T-cell (primary cell): ENCODE measurements at regions not wholly inside any gene's neighbourhood (a gene's known extent, or its start where the extent isn't known, plus 50 kb on each side); places are given as distances from the start of the nearest gene placed in this dataset.

ENCODE experiments used
- ATAC-seq, 4 experiments: fragments of 200-7000 bp in 3 of 4; fragments of 150-1000 bp in 1 of 4; cut with Tn5 transposase; replicated peaks in 1 of 4; 1 replicate in 3 of 4; 2 replicates in 1 of 4; pipeline ENCODE4 v1.10.0; 2021; ENCODE audit warnings: moderate library complexity in 3 of 4, mild to moderate bottlenecking in 2 of 4, moderate number of reproducible peaks in 1 of 4
- CTCF ChIA-PET, 2 donors: fragments of 300-600 bp; sonication (Branson Sonifier 250); formaldehyde crosslinking; loops; one replicate each; lab custom pipeline; 2022; ENCODE audit warnings: antibody characterized with exemption in 2 of 2; lab: Charles Lee
- POLR2A ChIA-PET, 2 donors: fragments of 300-600 bp; sonication (Branson Sonifier 250); formaldehyde crosslinking; loops; one replicate each; lab custom pipeline; 2022; ENCODE audit warnings: antibody characterized with exemption in 2 of 2; lab: Charles Lee
- DNase-seq, 35 experiments: peaks; one replicate each; pipeline versions ENCODE4 v3.0.0 to v3.0.0-alpha.2; 2013 to 2023
- H3K27ac ChIP-seq: one replicate; pipeline ENCODE4 v1.5.1; 2013; ENCODE audit warnings: low read length
- H3K27me3 ChIP-seq, 2 experiments: replicated peaks in 1 of 2; 1 replicate in 1 of 2; 2 replicates in 1 of 2; pipeline versions ENCODE4 v1.6.1 to v1.7.0; 2013; ENCODE audit warnings: low read length in 1 of 2, mixed read lengths in 1 of 2; ENCODE audit not compliant: control insufficient read depth in 2 of 2, insufficient read depth in 2 of 2; ENCODE audit errors: extremely low read depth in 1 of 2
- H3K36me3 ChIP-seq, 2 donors: 1 replicate in 1 of 2; 2 replicates in 1 of 2; pipeline versions ENCODE4 v1.6.1 to v1.7.0; 2013; ENCODE audit warnings: low read length in 1 of 2; ENCODE audit not compliant: control insufficient read depth in 2 of 2, insufficient read depth in 1 of 2; ENCODE audit errors: extremely low read depth in 1 of 2
- H3K4me1 ChIP-seq, 2 experiments: 1 replicate in 1 of 2; 2 replicates in 1 of 2; pipeline versions ENCODE4 v1.6.1 to v1.7.0; 2013; ENCODE audit warnings: low read length in 2 of 2, mixed read lengths in 1 of 2; ENCODE audit not compliant: insufficient read depth in 2 of 2, control insufficient read depth in 1 of 2; ENCODE audit errors: extremely low read depth in 1 of 2
- H3K4me3 ChIP-seq, 2 donors: 1 replicate in 1 of 2; 2 replicates in 1 of 2; pipeline versions ENCODE4 v1.5.1 to v1.7.0; 2013; ENCODE audit warnings: mild to moderate bottlenecking in 2 of 2, low read length in 1 of 2, moderate library complexity in 1 of 2; ENCODE audit not compliant: control insufficient read depth in 1 of 2; ENCODE audit errors: extremely low read depth in 1 of 2
- H3K9me3 ChIP-seq: 2 replicates; pipeline ENCODE4 v1.7.0; 2013
- H3K27ac Mint-ChIP-seq, 2 donors: one replicate each; pipeline ENCODE4 v1.8.0; 2020 to 2021; ENCODE audit warnings: mild to moderate bottlenecking in 2 of 2, mixed read lengths in 2 of 2
- H3K27me3 Mint-ChIP-seq, 2 donors: one replicate each; pipeline ENCODE4 v1.8.0; 2021 to 2022; ENCODE audit warnings: mixed read lengths in 2 of 2
- H3K36me3 Mint-ChIP-seq: one replicate; pipeline ENCODE4 v1.8.0; 2021; ENCODE audit warnings: mixed read lengths
- H3K4me1 Mint-ChIP-seq, 3 donors: one replicate each; pipeline ENCODE4 v1.8.0; 2020 to 2022; ENCODE audit warnings: mixed read lengths in 3 of 3, mild to moderate bottlenecking in 1 of 3
- H3K4me3 Mint-ChIP-seq, 3 donors: one replicate each; pipeline ENCODE4 v1.8.0; 2020 to 2022; ENCODE audit warnings: mild to moderate bottlenecking in 3 of 3, mixed read lengths in 3 of 3, moderate library complexity in 3 of 3
- H3K9me3 Mint-ChIP-seq, 3 donors: one replicate each; pipeline ENCODE4 v1.8.0; 2020 to 2022; ENCODE audit warnings: mixed read lengths in 3 of 3
- WGBS: methylation state at CpG from one replicate; pipeline ENCODE4 v1.1.5; 2013; ENCODE audit warnings: missing lambda C conversion rate; ENCODE audit not compliant: insufficient coverage; 5-methylcytosine and 5-hydroxymethylcytosine counted together

GRCh38 chr9:89725271-89725670 lies 120.5 kb downstream of the GADD45G start:
- Histone ChIP-seq H3K36me3 (no peaks in the 10 kb centered on the region), H3K4me1 (no peaks in the 10 kb centered on the region), H3K27me3 (peaks cover 0 to 13% of the 10 kb centered on the region in 2 experiments), H3K27ac (no peak overlapping the region), H3K4me3 (no peak overlapping the region), H3K9me3 (no peaks in the 10 kb centered on the region)
- ChIA-PET POLR2A (interaction anchor here in 1 of 2 donors (0.6 kb wide), 1 partner anchor 1120 kb away, joined by 3 read pairs; no protein-coding TSS in a partner anchor), CTCF (no interaction called here)
- no peak for DNase-seq
- H3K4me1 Mint-ChIP-seq = peaks cover 4 to 9% (median 6%) of the 10 kb centered on the region in 3 donors
- H3K27ac Mint-ChIP-seq = no peak overlapping the region
- 86% methylated on average over 1 of the region's 1 CpG for WGBS
- H3K4me3 Mint-ChIP-seq = no peak overlapping the region
- H3K27me3 Mint-ChIP-seq = no peaks in the 10 kb centered on the region
- no peak for ATAC-seq
- no peaks in the 10 kb centered on the region for H3K9me3 Mint-ChIP-seq
- H3K36me3 Mint-ChIP-seq = no peaks in the 10 kb centered on the region

- no peaks in the 10 kb centered on the region for H3K36me3 Mint-ChIP-seq
- peaks cover 0 to 6% of the 10 kb centered on the region in 2 experiments for H3K4me1 ChIP-seq
- H3K4me3 ChIP-seq = no peak overlapping the region
- 74% methylated on average over 5 of the region's 5 CpGs for WGBS
- H3K27ac Mint-ChIP-seq = no peak overlapping the region
- POLR2A ChIA-PET = no interaction called here
- H3K4me3 Mint-ChIP-seq = no peak overlapping the region
- no peaks in the 10 kb centered on the region for H3K36me3 ChIP-seq
- H3K9me3 Mint-ChIP-seq = no peaks in the 10 kb centered on the region
- no peaks in the 10 kb centered on the region for H3K9me3 ChIP-seq
- H3K27ac ChIP-seq = no peak overlapping the region
- peaks cover 0 to 2% (median 0%) of the 10 kb centered on the region in 3 donors for H3K4me1 Mint-ChIP-seq
- H3K27me3 ChIP-seq = peaks cover 0 to 10% of the 10 kb centered on the region in 2 experiments
- CTCF ChIA-PET = no interaction called here
- DNase-seq = no peak
- H3K27me3 Mint-ChIP-seq = no peaks in the 10 kb centered on the region
- no peak for ATAC-seq
Observed at GRCh38 chr9:89729954-89730530, 125.2 kb downstream of the GADD45G start.

- no peak overlapping the region for H3K27ac ChIP-seq
- Mint-ChIP-seq H3K4me3 (no peak overlapping the region), H3K36me3 (no peaks in the 10 kb centered on the region), H3K27ac (no peak overlapping the region), H3K27me3 (no peaks in the 10 kb centered on the region), H3K4me1 (peaks cover 0 to 2% (median 0%) of the 10 kb centered on the region in 3 donors), H3K9me3 (no peaks in the 10 kb centered on the region)
- ChIA-PET CTCF (no interaction called here), POLR2A (no interaction called here)
- no peak for ATAC-seq
- WGBS = 91% methylated on average over 7 of the region's 17 CpGs
- H3K27me3 ChIP-seq = peaks cover 0 to 10% of the 10 kb centered on the region in 2 experiments
- H3K9me3 ChIP-seq = no peaks in the 10 kb centered on the region
- no peak overlapping the region for H3K4me3 ChIP-seq
- H3K36me3 ChIP-seq = no peaks in the 10 kb centered on the region
- H3K4me1 ChIP-seq = peaks cover 0 to 6% of the 10 kb centered on the region in 2 experiments
- no peak for DNase-seq
Observed at GRCh38 chr9:89730715-89731114, 125.9 kb downstream of the GADD45G start.

GRCh38 chr9:89731262-89732182 lies 126.7 kb downstream of the GADD45G start:
- CTCF ChIA-PET = interaction anchor here in 1 of 2 donors (0.5 kb wide), 1 partner anchor 375 kb away, joined by 3 read pairs; no protein-coding TSS in a partner anchor
- DNase-seq = no peak
- no peaks in the 10 kb centered on the region for H3K9me3 Mint-ChIP-seq
- no peak overlapping the region for H3K4me3 Mint-ChIP-seq
- Histone ChIP-seq H3K4me1 (peaks cover 0 to 6% of the 10 kb centered on the region in 2 experiments), H3K9me3 (no peaks in the 10 kb centered on the region), H3K27ac (no peak overlapping the region), H3K4me3 (no peak overlapping the region), H3K36me3 (no peaks in the 10 kb centered on the region), H3K27me3 (peaks cover 0 to 6% of the 10 kb centered on the region in 2 experiments)
- POLR2A ChIA-PET = interaction anchor here (0.5 to 0.6 kb wide), 2 partner anchors 11 to 19 kb away, joined by 3 to 8 read pairs; no protein-coding TSS in a partner anchor
- peak overlapping the region in 1 of 2 donors; percentile 25 for H3K27ac Mint-ChIP-seq
- H3K36me3 Mint-ChIP-seq = no peaks in the 10 kb centered on the region
- 80% methylated on average over 4 of the region's 9 CpGs for WGBS
- no peak for ATAC-seq
- H3K27me3 Mint-ChIP-seq = no peaks in the 10 kb centered on the region
- H3K4me1 Mint-ChIP-seq = peaks cover 0 to 2% (median 0%) of the 10 kb centered on the region in 3 donors

- Histone ChIP-seq H3K9me3 (no peaks in the 10 kb centered on the region), H3K27ac (no peak overlapping the region), H3K4me3 (no peak overlapping the region), H3K36me3 (no peaks in the 10 kb centered on the region), H3K27me3 (peaks cover 0 to 4% of the 10 kb centered on the region in 2 experiments), H3K4me1 (peaks cover 0 to 6% of the 10 kb centered on the region in 2 experiments)
- no CpG with 5 or more reads among the region's 5 CpGs for WGBS
- Mint-ChIP-seq H3K9me3 (no peaks in the 10 kb centered on the region), H3K4me3 (no peak overlapping the region), H3K27me3 (no peaks in the 10 kb centered on the region), H3K27ac (no peak overlapping the region), H3K4me1 (peaks cover 0 to 6% (median 2%) of the 10 kb centered on the region in 3 donors), H3K36me3 (no peaks in the 10 kb centered on the region)
- DNase-seq (no peak), ATAC-seq (no peak)
- CTCF ChIA-PET = no interaction called here
- POLR2A ChIA-PET = interaction anchor here in 1 of 2 donors (0.6 kb wide), 1 partner anchor 10 kb away, joined by 8 read pairs; no protein-coding TSS in a partner anchor
Observed at GRCh38 chr9:89732295-89732938, 127.6 kb downstream of the GADD45G start.

- H3K27me3 ChIP-seq = peaks cover 0 to 4% of the 10 kb centered on the region in 2 experiments
- H3K36me3 ChIP-seq = no peaks in the 10 kb centered on the region
- no peaks in the 10 kb centered on the region for H3K9me3 Mint-ChIP-seq
- no peaks in the 10 kb centered on the region for H3K27me3 Mint-ChIP-seq
- H3K9me3 ChIP-seq = no peaks in the 10 kb centered on the region
- H3K4me1 Mint-ChIP-seq = peaks cover under 1 to 10% (median 3%) of the 10 kb centered on the region in 3 donors
- H3K36me3 Mint-ChIP-seq = no peaks in the 10 kb centered on the region
- H3K4me3 ChIP-seq = no peak overlapping the region
- 89% methylated on average over 1 of the region's 2 CpGs for WGBS
- DNase-seq (no peak), ATAC-seq (no peak)
- no peak overlapping the region for H3K4me3 Mint-ChIP-seq
- no peak overlapping the region for H3K27ac Mint-ChIP-seq
- peaks cover 0 to 6% of the 10 kb centered on the region in 2 experiments for H3K4me1 ChIP-seq
- POLR2A ChIA-PET = no interaction called here
- CTCF ChIA-PET = no interaction called here
- H3K27ac ChIP-seq = no peak overlapping the region
Observed at GRCh38 chr9:89732939-89733324, 128.1 kb downstream of the GADD45G start.
